ENCODE measurements at regions not wholly inside any gene's neighbourhood (a gene's known extent, or its start where the extent isn't known, plus 50 kb on each side); places are given as distances from the start of the nearest gene placed in this dataset.

GRCh38 chr6:66423047-66423446 lies 716.0 kb upstream of the EYS start:
- Histone ChIP-seq H3K4me3 (ENCODE audit: low read depth in 1 of 2, low read length in 2 of 2) (no peak overlapping the region), H2AFZ (ENCODE audit: low read depth, low read length) (no peak overlapping the region), H3K36me3 (ENCODE audit: insufficient read depth, low read length) (no peaks in the 10 kb centered on the region), H3K4me1 (ENCODE audit: insufficient read depth, low read length) (no peaks in the 10 kb centered on the region), H3K27me3 (ENCODE audit: insufficient read depth, low read length, poor library complexity) (no peaks in the 10 kb centered on the region), H3K79me2 (ENCODE audit: insufficient read depth, low read length) (no peaks in the 10 kb centered on the region), H3K9me3 (ENCODE audit: insufficient read depth, low read length, severe bottlenecking) (no peaks in the 10 kb centered on the region), H3K9ac (ENCODE audit: low read depth, low read length) (no peak overlapping the region), H4K20me1 (ENCODE audit: insufficient read depth, low read length) (no peaks in the 10 kb centered on the region), H3K27ac (ENCODE audit: low read length) (no peak overlapping the region), H3K4me2 (ENCODE audit: insufficient read depth, low read length) (no peak overlapping the region)
- TF ChIP-seq, protein P1, sequence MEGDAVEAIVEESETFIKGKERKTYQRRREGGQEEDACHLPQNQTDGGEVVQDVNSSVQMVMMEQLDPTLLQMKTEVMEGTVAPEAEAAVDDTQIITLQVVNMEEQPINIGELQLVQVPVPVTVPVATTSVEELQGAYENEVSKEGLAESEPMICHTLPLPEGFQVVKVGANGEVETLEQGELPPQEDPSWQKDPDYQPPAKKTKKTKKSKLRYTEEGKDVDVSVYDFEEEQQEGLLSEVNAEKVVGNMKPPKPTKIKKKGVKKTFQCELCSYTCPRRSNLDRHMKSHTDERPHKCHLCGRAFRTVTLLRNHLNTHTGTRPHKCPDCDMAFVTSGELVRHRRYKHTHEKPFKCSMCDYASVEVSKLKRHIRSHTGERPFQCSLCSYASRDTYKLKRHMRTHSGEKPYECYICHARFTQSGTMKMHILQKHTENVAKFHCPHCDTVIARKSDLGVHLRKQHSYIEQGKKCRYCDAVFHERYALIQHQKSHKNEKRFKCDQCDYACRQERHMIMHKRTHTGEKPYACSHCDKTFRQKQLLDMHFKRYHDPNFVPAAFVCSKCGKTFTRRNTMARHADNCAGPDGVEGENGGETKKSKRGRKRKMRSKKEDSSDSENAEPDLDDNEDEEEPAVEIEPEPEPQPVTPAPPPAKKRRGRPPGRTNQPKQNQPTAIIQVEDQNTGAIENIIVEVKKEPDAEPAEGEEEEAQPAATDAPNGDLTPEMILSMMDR (IDR thresholded peaks at IDR 0.05; ENCODE audit: borderline replicate concordance, extremely low read depth, low read length, poor library complexity, severe bottlenecking): no peak
- TF ChIP-seq EZH2 (IDR thresholded peaks at IDR 0.05; ENCODE audit: borderline replicate concordance, low read depth, low read length, severe bottlenecking): no peak
- ATAC-seq (ENCODE audit: insufficient read depth, low read depth) (no peak), DNase-seq (no peak)

GRCh38 chr6:66421570-66421969 lies 714.5 kb upstream of the EYS start:
- no peaks in the 10 kb centered on the region for H3K36me3 ChIP-seq (ENCODE audit: insufficient read depth, low read length)
- DNase-seq (no peak), ATAC-seq (ENCODE audit: insufficient read depth, low read depth) (no peak)
- no peak overlapping the region for H3K9ac ChIP-seq (ENCODE audit: low read depth, low read length)
- H2AFZ ChIP-seq (ENCODE audit: low read depth, low read length): no peak overlapping the region
- H3K27me3 ChIP-seq (ENCODE audit: insufficient read depth, low read length, poor library complexity): no peaks in the 10 kb centered on the region
- no peaks in the 10 kb centered on the region for H4K20me1 ChIP-seq (ENCODE audit: insufficient read depth, low read length)
- no peaks in the 10 kb centered on the region for H3K4me1 ChIP-seq (ENCODE audit: insufficient read depth, low read length)
- TF ChIP-seq, protein P1 (IDR thresholded peaks at IDR 0.05; ENCODE audit: borderline replicate concordance, extremely low read depth, low read length, poor library complexity, severe bottlenecking): no peak
- TF ChIP-seq EZH2 (IDR thresholded peaks at IDR 0.05; ENCODE audit: borderline replicate concordance, low read depth, low read length, severe bottlenecking): no peak
- no peak overlapping the region for H3K4me2 ChIP-seq (ENCODE audit: insufficient read depth, low read length)
- no peak overlapping the region for H3K27ac ChIP-seq (ENCODE audit: low read length)
- H3K9me3 ChIP-seq (ENCODE audit: insufficient read depth, low read length, severe bottlenecking): no peaks in the 10 kb centered on the region
- H3K79me2 ChIP-seq (ENCODE audit: insufficient read depth, low read length): no peaks in the 10 kb centered on the region
- H3K4me3 ChIP-seq (ENCODE audit: low read depth in 1 of 2, low read length in 2 of 2): no peak overlapping the region

DNA sequence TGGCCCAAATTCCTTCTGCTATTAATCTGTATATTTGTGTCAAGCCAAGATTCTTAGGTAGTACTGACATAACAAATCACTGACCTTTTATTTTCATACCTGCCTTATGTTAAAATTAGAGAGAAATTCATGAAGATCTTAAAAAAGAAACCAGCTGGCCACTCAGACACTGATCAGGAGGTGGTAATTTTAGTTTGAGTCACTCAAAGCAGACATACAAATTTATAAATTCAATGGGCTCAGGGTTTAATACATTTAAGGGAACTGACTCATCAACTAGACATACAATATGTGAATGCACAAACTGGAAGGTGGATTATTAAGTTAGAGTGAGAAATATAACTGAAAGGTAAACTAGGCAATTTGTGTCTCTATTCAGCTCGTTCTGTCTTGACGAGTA lies 711.9 kb upstream of the EYS start:
- Histone ChIP-seq H3K27me3 (ENCODE audit: insufficient read depth, low read length, poor library complexity) (no peaks in the 10 kb centered on the region), H3K36me3 (ENCODE audit: insufficient read depth, low read length) (no peaks in the 10 kb centered on the region)

More for the DNA sequence above, 711.9 kb upstream of the EYS start:
- H3K9ac ChIP-seq (ENCODE audit: low read depth, low read length): no peak overlapping the region
- no peaks in the 10 kb centered on the region for H3K79me2 ChIP-seq (ENCODE audit: insufficient read depth, low read length)
- H2AFZ ChIP-seq (ENCODE audit: low read depth, low read length): no peak overlapping the region
- H4K20me1 ChIP-seq (ENCODE audit: insufficient read depth, low read length): no peaks in the 10 kb centered on the region
- H3K4me1 ChIP-seq (ENCODE audit: insufficient read depth, low read length): no peaks in the 10 kb centered on the region
- ATAC-seq (ENCODE audit: insufficient read depth, low read depth): no peak
- no peak overlapping the region for H3K4me3 ChIP-seq (ENCODE audit: low read depth in 1 of 2, low read length in 2 of 2)
- no peak overlapping the region for H3K27ac ChIP-seq (ENCODE audit: low read length)
- H3K4me2 ChIP-seq (ENCODE audit: insufficient read depth, low read length): no peak overlapping the region
- TF ChIP-seq, protein P1 (IDR thresholded peaks at IDR 0.05; ENCODE audit: borderline replicate concordance, extremely low read depth, low read length, poor library complexity, severe bottlenecking): no peak
- TF ChIP-seq EZH2 (IDR thresholded peaks at IDR 0.05; ENCODE audit: borderline replicate concordance, low read depth, low read length, severe bottlenecking): no peak
- DNase-seq: no peak
- no peaks in the 10 kb centered on the region for H3K9me3 ChIP-seq (ENCODE audit: insufficient read depth, low read length, severe bottlenecking)
